Pancreas (tissue), 10 donors: ENCODE measurements at regions not wholly inside any gene's neighbourhood (a gene's known extent, or its start where the extent isn't known, plus 50 kb on each side); places are given as distances from the start of the nearest gene placed in this dataset.

Experiments used
- ATAC-seq, 4 donors: fragments of 200-7000 bp; cut with Tn5 transposase; one replicate each; pipeline versions ENCODE4 v1.8.0 to v1.9.1; 2020; ENCODE audit warnings: mild to moderate bottlenecking in 4 of 4, moderate library complexity in 4 of 4
- DNase-seq, 6 donors: peaks; one replicate each; pipeline ENCODE4 v3.0.0-alpha.2; 2020
- FAIRE-seq: peaks from 2 replicates; lab custom pipeline; 2012; peaks lifted over from hg19 to GRCh38; lab: Jason Lieb, UNC
- H3K27ac ChIP-seq, 4 donors: fragments of 200-600 bp; sonication (generic); 1 replicate in 3 of 4; 2 replicates in 1 of 4; pipeline versions ENCODE4 v1.5.0 to v1.8.0; 2020
- H3K27me3 ChIP-seq, 4 donors: fragments of 200-600 bp; one replicate each; pipeline ENCODE4 v1.8.0; 2021
- H3K36me3 ChIP-seq, 3 donors: fragments of 200-600 bp; sonication (generic) in 1 of 3; one replicate each; pipeline versions ENCODE4 v1.5.0 to v1.8.0; 2020 to 2021
- H3K4me1 ChIP-seq, 3 donors: fragments of 200-600 bp; one replicate each; pipeline ENCODE4 v1.8.0; 2021
- H3K4me3 ChIP-seq, 4 donors: fragments of 200-600 bp; sonication (generic) in 2 of 4; one replicate each; pipeline versions ENCODE4 v1.5.0 to v1.8.0; 2020 to 2021
- H3K9me3 ChIP-seq, 4 donors: fragments of 200-600 bp; one replicate each; pipeline ENCODE4 v1.8.0; 2021
- CTCF ChIP-seq, 4 donors: fragments of 200-600 bp; sonication (generic) in 3 of 4; IDR thresholded peaks; one replicate each; pipeline versions ENCODE4 v1.5.0 to v1.8.0; 2021; ENCODE audit warnings: antibody characterized with exemption in 4 of 4
- WGBS, 2 donors: extraction: QIAGEN DNeasy Blood & Tissue Kit; methylation state at CpG; one replicate each; pipeline ENCODE4 v1.1.7; 2013; 5-methylcytosine and 5-hydroxymethylcytosine counted together
- intact Hi-C, 3 donors: fragments of 100-400 bp; cut with DNase I; formaldehyde crosslinking; loops; one replicate each; pipeline versions ENCODE4 v1.11.1 to v1.14.2; 2022
- donor health status: healthy with polysubstance abuse.
- donor health status: DM: no; HTN: no; CAD: no; lungs with moderate emphysema.
- donor health status: DM: no; HTN: no; CAD: no.
- donor health status: control.
- donor health status: control.
- donor health status: Bipolar disorder and iron deficiency.
- donor health status: DM: yes; HTN: yes; CAD: no.
- donor health status: DM: no; HTN: no; CAD: no.
- donor health status: DM: no; HTN: no; CAD: no.
- donor health status: DM: yes; HTN: yes; CAD: no.

GRCh38 chr2:120622886-120623753, 112.5 kb upstream of the GLI2 start:
- TF ChIP-seq CTCF (IDR thresholded peaks at IDR 0.05): no peak
- H3K4me3 ChIP-seq: no peak overlapping the region
- ATAC-seq (no peak), FAIRE-seq (no peak), DNase-seq (peak in 1 of 6 donors; percentile 42)
- intact Hi-C loops: no loop called here
- H3K36me3 ChIP-seq: no peaks in the 10 kb centered on the region
- no peaks in the 10 kb centered on the region for H3K27me3 ChIP-seq
- H3K9me3 ChIP-seq: no peaks in the 10 kb centered on the region
- H3K4me1 ChIP-seq: no peaks in the 10 kb centered on the region
- 83% methylated on average over 21 of the region's 21 CpGs for WGBS, 2 donors
- H3K27ac ChIP-seq: no peak overlapping the region

DNA sequence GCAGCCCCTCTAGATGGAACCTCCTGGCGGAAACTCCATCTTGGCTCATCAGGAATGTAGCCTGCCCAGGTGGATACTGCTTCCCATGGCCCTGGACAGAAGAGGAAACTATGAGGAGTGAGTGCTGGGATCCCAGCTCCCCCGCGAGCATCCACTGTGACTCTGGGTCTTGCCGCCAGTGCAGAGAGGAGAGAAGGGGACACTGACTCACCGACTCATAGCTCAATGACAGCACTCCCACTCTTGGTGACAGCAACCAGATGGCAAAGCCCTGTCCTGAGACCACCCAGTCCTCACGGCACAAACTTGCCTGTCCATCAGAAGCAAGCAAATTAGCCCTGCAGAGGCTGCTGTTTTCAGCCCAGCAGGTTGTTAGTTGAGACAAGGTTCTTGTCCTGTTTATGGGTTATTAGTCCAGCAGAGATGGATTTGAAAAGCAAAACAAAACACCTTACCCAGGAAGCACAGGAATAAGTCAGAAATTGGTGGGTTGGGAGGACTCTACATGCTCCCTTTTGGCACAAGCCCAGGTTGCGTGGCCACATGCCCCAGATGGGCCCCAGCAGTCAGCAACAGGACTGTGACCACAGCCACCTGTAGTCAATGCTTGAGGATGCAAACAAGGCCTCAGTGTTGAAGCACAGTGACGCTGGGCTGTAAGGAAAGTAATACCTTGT, 111.5 kb upstream of the GLI2 start:
- Histone ChIP-seq H3K9me3 (no peaks in the 10 kb centered on the region), H3K4me3 (no peak overlapping the region), H3K27ac (no peak overlapping the region), H3K36me3 (no peaks in the 10 kb centered on the region), H3K27me3 (no peaks in the 10 kb centered on the region), H3K4me1 (no peaks in the 10 kb centered on the region)
- 81% methylated on average over 8 of the region's 8 CpGs for WGBS, 2 donors
- intact Hi-C loops: no loop called here
- FAIRE-seq (no peak), DNase-seq (peak in 1 of 6 donors; percentile 29), ATAC-seq (no peak)
- TF ChIP-seq CTCF (IDR thresholded peaks at IDR 0.05): no peak

DNA sequence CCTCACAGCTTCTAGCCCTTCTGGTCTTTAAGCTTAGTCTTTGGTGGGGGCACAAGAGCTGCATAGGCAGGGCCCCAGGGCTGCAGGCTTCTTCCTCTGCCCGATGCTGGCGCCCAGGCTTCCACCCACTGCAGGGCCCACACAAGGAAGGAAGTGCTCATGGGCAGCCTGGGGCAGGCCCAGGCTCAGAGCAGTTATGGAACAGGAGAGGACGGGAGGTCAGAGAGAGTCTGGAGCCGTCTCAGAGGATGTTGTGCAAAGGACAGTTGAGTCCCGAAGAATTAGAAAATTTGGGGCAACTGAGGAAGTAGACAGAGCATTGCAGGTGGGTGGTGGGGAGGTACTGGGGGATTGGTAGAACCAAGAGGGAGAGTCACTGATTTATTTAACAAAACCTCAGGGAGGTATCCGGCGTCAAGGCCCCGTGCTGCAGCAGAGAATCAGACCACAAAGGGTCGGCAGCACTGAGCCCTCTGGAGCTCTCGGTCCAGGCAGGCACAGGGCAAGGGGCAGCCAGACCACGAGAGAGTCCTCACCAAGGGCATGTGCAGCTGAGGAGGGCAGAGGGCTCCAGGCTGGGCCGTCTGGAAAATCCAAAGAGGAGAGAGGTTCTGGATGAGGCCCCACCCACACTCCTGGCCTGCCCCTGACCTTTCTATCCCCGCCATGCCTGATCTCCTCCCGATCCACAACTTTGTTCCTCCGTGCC, 110.8 kb upstream of the GLI2 start:
- Histone ChIP-seq H3K9me3 (no peaks in the 10 kb centered on the region), H3K36me3 (no peaks in the 10 kb centered on the region), H3K27me3 (no peaks in the 10 kb centered on the region), H3K4me1 (no peaks in the 10 kb centered on the region), H3K27ac (no peak overlapping the region), H3K4me3 (no peak overlapping the region)
- FAIRE-seq (no peak), ATAC-seq (no peak), DNase-seq (peak in 1 of 6 donors; percentile 39)
- no peak for TF ChIP-seq CTCF (IDR thresholded peaks at IDR 0.05)
- intact Hi-C loops: no loop called here
- WGBS, 2 donors: 71 to 74% methylated on average over 15 of the region's 15 CpGs

DNA sequence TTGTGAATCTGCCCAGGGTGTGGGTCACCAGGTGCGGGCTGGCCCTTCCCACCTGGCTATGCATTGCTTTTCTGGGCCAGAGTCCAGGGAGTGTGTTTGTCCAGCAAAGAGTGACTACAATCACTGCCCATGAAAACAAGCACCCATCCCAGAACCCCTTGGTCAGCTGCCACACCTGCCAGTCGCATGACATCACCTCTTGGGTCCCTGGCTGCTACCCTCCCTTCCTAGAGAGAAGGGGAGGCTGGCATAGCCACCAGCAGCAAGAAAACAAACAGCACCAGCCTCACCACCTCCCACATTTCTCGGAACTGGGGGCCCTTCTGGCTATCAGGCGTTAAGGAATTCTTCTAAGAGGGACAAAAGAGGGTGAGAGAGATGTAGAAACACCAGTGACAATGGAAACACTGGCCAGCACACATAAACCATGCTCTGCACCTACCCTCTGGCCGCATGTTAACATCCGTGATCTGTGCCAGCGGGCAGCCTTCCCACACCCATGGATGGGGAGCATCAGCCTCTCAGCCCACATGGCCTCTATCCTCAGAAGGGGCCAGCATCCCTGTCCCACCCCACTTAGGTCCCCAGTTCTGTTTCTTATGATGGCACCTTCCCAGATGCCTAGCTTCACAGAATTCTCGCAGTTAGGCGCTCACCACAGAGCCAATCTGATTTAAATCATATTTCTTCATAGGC, 109.7 kb upstream of the GLI2 start:
- no peaks in the 10 kb centered on the region for H3K4me1 ChIP-seq
- H3K9me3 ChIP-seq: no peaks in the 10 kb centered on the region
- intact Hi-C loops: no loop called here
- WGBS, 2 donors: 50 to 55% methylated on average over 9 of the region's 9 CpGs
- no peak overlapping the region for H3K4me3 ChIP-seq
- FAIRE-seq (no peak), DNase-seq (peak; percentile 66 to 89 (median 85)), ATAC-seq (peak; percentile 90 to 95 (median 94))
- no peaks in the 10 kb centered on the region for H3K36me3 ChIP-seq
- H3K27me3 ChIP-seq: no peaks in the 10 kb centered on the region
- no peak for TF ChIP-seq CTCF (IDR thresholded peaks at IDR 0.05)
- peak overlapping the region in 3 of 4 donors; percentile 10 to 68 (median 34) for H3K27ac ChIP-seq
